ENCODE measurements at regions not wholly inside any gene's neighbourhood (a gene's known extent, or its start where the extent isn't known, plus 50 kb on each side); places are given as distances from the start of the nearest gene placed in this dataset.

- no peak for TF ChIP-seq CTCF (IDR thresholded peaks at IDR 0.05; ENCODE audit: low read length)
- no peak for TF ChIP-seq EZH2 (IDR thresholded peaks at IDR 0.05; ENCODE audit: borderline replicate concordance, low read length)
Observed at GRCh38 chr1:82858031-82858430, 1057.3 kb downstream of the ADGRL2 start.
